GM18909 (cell line): ENCODE measurements at regions not wholly inside any gene's neighbourhood (a gene's known extent, or its start where the extent isn't known, plus 50 kb on each side); places are given as distances from the start of the nearest gene placed in this dataset.

Source experiments
- ATAC-seq: cut with Tn5 transposase; IDR thresholded peaks from one replicate; pipeline ENCODE4 v1.9.1; 2021; ENCODE audit warnings: mild to moderate bottlenecking; ENCODE audit not compliant: unreplicated experiment, poor library complexity

GRCh38 chr12:85720308-85721033 lies 115.7 kb downstream of the RASSF9 start:
- no peak for ATAC-seq

GRCh38 chr12:85725991-85726390 lies 110.2 kb downstream of the RASSF9 start:
- ATAC-seq = no peak

GRCh38 chr12:85733221-85733840 lies 102.9 kb downstream of the RASSF9 start:
- ATAC-seq = no peak

DNA sequence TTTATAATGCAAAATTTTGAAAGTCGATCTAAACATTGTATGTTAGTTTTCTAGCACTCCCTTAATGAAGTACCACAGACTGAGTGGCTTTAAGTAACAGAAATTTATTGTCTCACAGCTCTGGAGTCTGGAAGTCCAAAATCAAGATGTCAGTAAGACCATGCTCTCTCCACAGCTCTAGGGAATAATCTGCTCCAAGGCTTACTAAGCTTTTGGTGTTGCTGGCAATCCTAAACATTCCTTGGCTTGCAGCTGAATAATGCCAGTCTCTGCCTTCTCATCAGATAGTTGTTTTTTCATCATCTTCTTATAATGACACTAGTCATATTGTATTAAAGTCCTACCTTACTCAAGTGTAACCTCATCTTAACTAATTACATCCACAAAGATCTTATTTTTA lies 102.2 kb downstream of the RASSF9 start:
- ATAC-seq = no peak

DNA sequence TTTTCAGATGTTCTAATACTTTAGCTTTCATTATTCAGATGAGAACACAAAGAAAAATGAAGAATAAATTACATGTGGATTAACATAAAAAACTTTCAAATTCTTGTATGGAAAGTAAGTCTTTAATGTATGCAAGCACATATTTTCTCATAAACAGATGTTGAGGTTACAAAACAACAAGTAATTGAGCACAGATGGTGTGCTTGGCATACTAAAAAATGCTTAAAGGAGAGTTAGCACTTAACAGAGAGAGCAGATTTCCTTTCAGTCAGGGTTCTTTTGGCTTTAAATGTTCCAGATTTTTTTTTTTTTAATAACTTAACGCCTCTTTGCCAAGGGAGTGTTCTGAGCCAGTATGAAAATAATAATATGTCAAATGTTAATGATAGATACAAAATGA lies 96.0 kb downstream of the RASSF9 start:
- ATAC-seq = no peak

- no peak for ATAC-seq
These were observed 95.2 kb downstream of the RASSF9 start for GRCh38 chr12:85741046-85741445.

DNA sequence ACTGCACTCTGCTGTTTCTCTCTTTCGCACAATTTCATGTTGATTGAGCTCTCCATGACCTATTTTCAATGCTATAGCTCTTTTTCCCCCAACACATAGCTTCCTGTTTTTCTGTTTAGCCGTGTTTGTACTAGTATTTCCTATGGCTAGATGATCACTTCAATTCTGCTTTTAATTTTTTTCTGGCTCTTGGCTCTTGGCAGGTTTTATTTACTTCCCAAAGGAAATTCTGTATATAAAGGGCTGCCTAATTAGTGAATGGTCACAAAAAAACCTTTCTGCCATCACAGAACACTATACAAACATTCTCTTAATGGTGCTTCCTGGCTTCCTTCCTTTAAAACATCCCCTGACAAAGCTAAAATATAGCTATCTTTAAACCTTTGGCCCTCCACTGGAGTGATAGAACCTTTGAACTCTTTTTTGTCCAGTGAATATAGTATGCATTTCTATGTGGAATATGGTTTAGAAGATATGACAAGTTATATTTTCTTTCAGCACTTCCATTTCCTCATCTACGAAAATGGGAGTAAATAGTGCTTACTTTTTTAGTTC lies 88.2 kb downstream of the RASSF9 start:
- ATAC-seq = no peak
